ENCODE measurements at regions not wholly inside any gene's neighbourhood (a gene's known extent, or its start where the extent isn't known, plus 50 kb on each side); places are given as distances from the start of the nearest gene placed in this dataset.

GRCh38 chr1:239507826-239508225, 121.5 kb downstream of the CHRM3 start (continued):
- no peak for TF ChIP-seq CHD7 (IDR thresholded peaks at IDR 0.05; ENCODE audit: insufficient replicate concordance, low read length)
- no peak for TF ChIP-seq CHD1 (IDR thresholded peaks at IDR 0.05; ENCODE audit: low read depth, low read length)
- TF ChIP-seq NANOG (IDR thresholded peaks at IDR 0.05; ENCODE audit: insufficient read depth, low read depth, low read length, poor library complexity, severe bottlenecking): no peak
- TF ChIP-seq SAP30 (IDR thresholded peaks at IDR 0.05; ENCODE audit: insufficient read depth, insufficient replicate concordance, low read length): no peak
- no peak for TF ChIP-seq TEAD4 (IDR thresholded peaks at IDR 0.05; ENCODE audit: low read depth, low read length)

Data from H1 (cell line).